ENCODE measurements at regions not wholly inside any gene's neighbourhood (a gene's known extent, or its start where the extent isn't known, plus 50 kb on each side); places are given as distances from the start of the nearest gene placed in this dataset.

GRCh38 chr5:105821800-105822199, 1848.9 kb downstream of the EFNA5 start:
- no peak overlapping the region for H3K27ac ChIP-seq (ENCODE audit: insufficient read depth, low read depth, low read length)
- no peaks in the 10 kb centered on the region for H3K9me3 ChIP-seq (replicated peaks; ENCODE audit: control insufficient read depth, insufficient read depth, low read length)
- no peak for TF ChIP-seq FOS (IDR thresholded peaks at IDR 0.05; ENCODE audit: borderline replicate concordance, insufficient read depth, low read length)
- no peak for TF ChIP-seq CTCF (IDR thresholded peaks at IDR 0.05; ENCODE audit: extremely low read depth in 1 of 2, insufficient read depth in 1 of 2, low read depth in 1 of 2, low read length in 2 of 2)
- no peak for TF ChIP-seq JUN (IDR thresholded peaks at IDR 0.05; ENCODE audit: borderline replicate concordance, insufficient read depth, insufficient read length, low read depth)
- no peak for TF ChIP-seq MYC (IDR thresholded peaks at IDR 0.05; ENCODE audit: low read depth, low read length)
- no peak for TF ChIP-seq EZH2 (IDR thresholded peaks at IDR 0.05; ENCODE audit: borderline replicate concordance, low read depth, low read length, severe bottlenecking)
- no peak for TF ChIP-seq MAX (IDR thresholded peaks at IDR 0.05; ENCODE audit: insufficient read depth, insufficient read length)
- TF ChIP-seq POLR2AphosphoS5 (IDR thresholded peaks at IDR 0.05; ENCODE audit: insufficient read depth, low read depth, low read length): no peak
- no peak for TF ChIP-seq GATA2 (IDR thresholded peaks at IDR 0.05; ENCODE audit: insufficient read depth, insufficient read length, low read depth, low read length)
- TF ChIP-seq POLR2A (IDR thresholded peaks at IDR 0.05; ENCODE audit: low read depth, low read length): no peak
- H3K36me3 ChIP-seq (ENCODE audit: control insufficient read depth in 2 of 2, extremely low read depth in 1 of 2, insufficient read depth in 2 of 2, low read length in 2 of 2): no peaks in the 10 kb centered on the region
- no peaks in the 10 kb centered on the region for H3K79me2 ChIP-seq (ENCODE audit: control insufficient read depth, insufficient read depth, low read length)
- no peak overlapping the region for H2AFZ ChIP-seq (ENCODE audit: low read depth, low read length)
- no TSS peak for BruUV-seq (replicated peaks)
- ChIA-PET CTCF (no interaction called here), POLR2A (no interaction called here)
- H3K4me1 ChIP-seq (ENCODE audit: control insufficient read depth, extremely low read depth, insufficient read depth, low read length): no peaks in the 10 kb centered on the region
- no peaks in the 10 kb centered on the region for H4K20me1 ChIP-seq (replicated peaks; ENCODE audit: control insufficient read depth, extremely low read depth, insufficient read depth, low read length)
- H3K9me1 ChIP-seq (replicated peaks; ENCODE audit: control insufficient read depth, extremely low read depth, insufficient read depth, low read length): no peaks in the 10 kb centered on the region
- H3K4me2 ChIP-seq (ENCODE audit: insufficient read depth, low read length): no peak overlapping the region
- no peak overlapping the region for H3K4me3 ChIP-seq (replicated peaks in 1 of 3; ENCODE audit: insufficient read depth in 1 of 3, low read depth in 1 of 3, low read length in 3 of 3)
- FAIRE-seq: no peak
- dilution Hi-C loops (cut with MboI; ENCODE audit: extremely low pct_ligation_motif_present, low sequenced_read_pairs) (no loop called here), intact Hi-C loops (cut with micrococcal nuclease) (no loop called here)
- no peaks in the 10 kb centered on the region for H3K27me3 ChIP-seq (ENCODE audit: control insufficient read depth in 2 of 2, insufficient read depth in 2 of 2, low read length in 2 of 2)
- H3K9ac ChIP-seq (replicated peaks; ENCODE audit: extremely low read depth, insufficient read depth, low read length): no peak overlapping the region
- DNase-seq (ENCODE audit: low read depth, low spot score): no peak

Measured in endothelial cell of umbilical vein (primary cell).